ENCODE measurements at regions not wholly inside any gene's neighbourhood (a gene's known extent, or its start where the extent isn't known, plus 50 kb on each side); places are given as distances from the start of the nearest gene placed in this dataset.

DNA sequence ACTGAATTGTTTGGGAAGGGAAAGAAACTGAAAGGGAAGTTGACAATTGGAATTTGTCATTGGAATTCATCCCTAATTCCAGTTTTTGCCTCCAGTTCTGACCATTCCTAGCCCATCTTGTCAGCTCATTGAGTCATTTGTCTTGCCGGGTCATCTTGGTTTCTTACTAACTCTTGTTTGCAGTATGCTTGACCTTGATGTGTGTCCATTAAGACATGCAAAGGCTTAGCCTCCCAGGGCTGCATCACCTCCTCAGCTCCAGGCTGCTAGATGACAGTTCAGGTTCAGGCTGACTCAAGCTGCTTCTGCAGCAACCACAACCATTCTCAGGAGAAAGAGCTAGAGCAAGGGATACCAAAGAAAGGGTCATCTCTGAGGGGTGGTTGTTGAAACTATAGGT, 151.3 kb upstream of the PTGFR start:
- no peak overlapping the region for H3K27ac ChIP-seq
- intact Hi-C loops (cut with DNase I; ENCODE audit: low total_unique reads) = no loop called here
- H3K4me1 ChIP-seq = no peaks in the 10 kb centered on the region
- H3K36me3 ChIP-seq (ENCODE audit: low read depth, missing control alignments) = no peaks in the 10 kb centered on the region
- WGBS, 2 donors = 89 to 93% methylated on average over 1 of the region's 1 CpG
- no peak overlapping the region for H3K4me3 ChIP-seq
- H3K27me3 ChIP-seq = no peaks in the 10 kb centered on the region
- no peaks in the 10 kb centered on the region for H3K9me3 ChIP-seq
- DNase-seq = no peak
- no peak for TF ChIP-seq POLR2A (IDR thresholded peaks at IDR 0.05)
- TF ChIP-seq, protein P1, sequence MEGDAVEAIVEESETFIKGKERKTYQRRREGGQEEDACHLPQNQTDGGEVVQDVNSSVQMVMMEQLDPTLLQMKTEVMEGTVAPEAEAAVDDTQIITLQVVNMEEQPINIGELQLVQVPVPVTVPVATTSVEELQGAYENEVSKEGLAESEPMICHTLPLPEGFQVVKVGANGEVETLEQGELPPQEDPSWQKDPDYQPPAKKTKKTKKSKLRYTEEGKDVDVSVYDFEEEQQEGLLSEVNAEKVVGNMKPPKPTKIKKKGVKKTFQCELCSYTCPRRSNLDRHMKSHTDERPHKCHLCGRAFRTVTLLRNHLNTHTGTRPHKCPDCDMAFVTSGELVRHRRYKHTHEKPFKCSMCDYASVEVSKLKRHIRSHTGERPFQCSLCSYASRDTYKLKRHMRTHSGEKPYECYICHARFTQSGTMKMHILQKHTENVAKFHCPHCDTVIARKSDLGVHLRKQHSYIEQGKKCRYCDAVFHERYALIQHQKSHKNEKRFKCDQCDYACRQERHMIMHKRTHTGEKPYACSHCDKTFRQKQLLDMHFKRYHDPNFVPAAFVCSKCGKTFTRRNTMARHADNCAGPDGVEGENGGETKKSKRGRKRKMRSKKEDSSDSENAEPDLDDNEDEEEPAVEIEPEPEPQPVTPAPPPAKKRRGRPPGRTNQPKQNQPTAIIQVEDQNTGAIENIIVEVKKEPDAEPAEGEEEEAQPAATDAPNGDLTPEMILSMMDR (IDR thresholded peaks at IDR 0.05) = no peak

DNA sequence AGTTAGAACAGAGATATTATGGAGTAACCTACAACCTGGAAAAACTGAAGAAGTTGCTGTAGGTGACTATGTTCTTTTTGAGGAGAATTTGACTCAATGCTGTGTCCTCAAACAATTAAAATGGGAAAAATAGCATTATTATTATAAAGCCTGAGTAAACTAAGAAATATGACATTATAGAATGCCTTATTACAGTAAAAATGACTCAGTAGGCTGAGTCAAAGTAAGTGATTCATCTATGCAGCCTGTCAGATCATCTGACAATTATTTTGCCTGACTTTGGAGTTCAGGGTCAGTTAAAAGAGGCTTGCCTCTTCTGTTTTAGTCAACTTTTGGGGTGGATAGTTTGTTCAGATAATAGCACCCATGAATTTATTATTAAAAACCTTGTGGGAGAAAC, 150.8 kb upstream of the PTGFR start:
- no peaks in the 10 kb centered on the region for H3K9me3 ChIP-seq

DNA sequence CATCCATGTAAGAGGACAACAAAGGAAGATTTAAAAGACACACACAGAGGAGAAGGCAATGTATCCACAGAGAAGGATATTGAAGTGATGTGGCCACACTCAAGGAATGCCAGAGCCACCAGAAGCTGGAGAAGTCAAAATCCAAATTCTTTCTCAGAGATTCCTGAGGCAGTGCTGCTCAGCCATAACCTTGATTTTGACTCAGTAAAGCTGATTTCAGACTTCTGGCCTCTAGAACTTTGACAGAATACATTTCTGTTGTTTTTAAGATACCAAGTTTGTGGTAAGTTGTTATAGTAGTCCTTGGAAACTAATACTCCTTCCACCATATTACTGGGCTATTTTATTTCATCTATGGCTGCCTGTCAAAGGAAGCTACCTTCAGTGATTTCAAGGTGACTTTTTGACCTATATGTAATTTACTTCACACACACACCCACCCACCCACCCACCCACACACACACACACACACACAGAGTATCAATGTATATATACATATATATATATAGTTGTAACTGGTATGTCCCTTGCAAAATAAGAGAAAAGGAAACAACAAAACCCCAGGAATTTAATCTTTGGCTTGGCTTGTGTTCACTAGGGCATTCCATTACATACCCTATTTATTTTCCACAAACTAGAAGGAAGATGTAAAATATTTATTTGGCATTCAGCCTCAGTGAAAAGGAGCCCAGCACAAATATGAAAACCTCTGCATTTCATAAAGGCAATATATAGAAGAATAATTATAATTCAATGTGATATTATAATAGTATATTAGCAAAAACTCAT, 142.1 kb upstream of the PTGFR start:
- DNase-seq = no peak
- H3K27ac ChIP-seq = no peak overlapping the region
- H3K9me3 ChIP-seq = no peaks in the 10 kb centered on the region
- TF ChIP-seq, protein P1 (IDR thresholded peaks at IDR 0.05) = no peak
- no peak for TF ChIP-seq POLR2A (IDR thresholded peaks at IDR 0.05)
- H3K36me3 ChIP-seq (ENCODE audit: low read depth, missing control alignments) = no peaks in the 10 kb centered on the region
- intact Hi-C loops (cut with DNase I; ENCODE audit: low total_unique reads) = no loop called here
- no peaks in the 10 kb centered on the region for H3K27me3 ChIP-seq
- no peaks in the 10 kb centered on the region for H3K4me1 ChIP-seq
- H3K4me3 ChIP-seq = no peak overlapping the region

More for the DNA sequence above, 150.8 kb upstream of the PTGFR start:
- no peak overlapping the region for H3K4me3 ChIP-seq
- no peaks in the 10 kb centered on the region for H3K4me1 ChIP-seq
- H3K36me3 ChIP-seq (ENCODE audit: low read depth, missing control alignments) = no peaks in the 10 kb centered on the region
- DNase-seq = no peak
- intact Hi-C loops (cut with DNase I; ENCODE audit: low total_unique reads) = no loop called here
- TF ChIP-seq, protein P1 (IDR thresholded peaks at IDR 0.05) = no peak
- H3K27me3 ChIP-seq = no peaks in the 10 kb centered on the region
- H3K27ac ChIP-seq = no peak overlapping the region

DNA sequence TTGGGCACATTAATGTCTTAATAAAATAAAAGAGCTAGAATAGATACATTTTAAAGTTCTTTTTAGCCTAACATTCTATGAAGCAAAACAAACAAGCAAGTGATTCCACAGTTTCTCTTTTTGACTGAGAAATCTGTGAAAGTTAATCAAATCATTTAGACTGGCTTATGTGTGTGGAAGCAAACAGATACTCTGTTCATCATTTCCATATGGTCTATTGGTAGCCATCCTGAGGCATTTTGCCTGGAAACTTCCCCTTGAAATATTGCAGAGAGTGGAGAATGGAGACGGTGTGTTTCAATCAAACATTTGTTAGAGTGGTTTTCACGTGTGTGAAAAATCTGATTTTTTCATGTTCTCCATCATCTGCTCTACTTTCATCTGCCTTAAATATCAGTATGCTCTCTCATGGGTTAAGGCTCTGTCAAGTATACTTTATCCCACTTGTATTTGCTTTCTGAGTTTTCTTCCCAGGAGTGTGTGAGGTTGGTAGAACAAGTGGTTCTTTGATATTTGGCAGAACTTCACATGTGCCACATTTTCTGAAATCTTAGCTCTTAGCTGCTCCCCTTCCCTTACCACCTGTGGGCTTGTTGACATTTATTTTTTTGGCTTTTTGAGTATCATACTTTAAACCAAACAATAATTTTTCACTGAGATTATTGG, 139.1 kb upstream of the PTGFR start:
- no peak overlapping the region for H3K27ac ChIP-seq
- no peak for TF ChIP-seq POLR2A (IDR thresholded peaks at IDR 0.05)
- TF ChIP-seq, protein P1 (IDR thresholded peaks at IDR 0.05) = no peak
- no peaks in the 10 kb centered on the region for H3K9me3 ChIP-seq
- 84% methylated on average over 2 of the region's 2 CpGs for WGBS, 2 donors
- H3K36me3 ChIP-seq (ENCODE audit: low read depth, missing control alignments) = no peaks in the 10 kb centered on the region
- DNase-seq = no peak
- no peak overlapping the region for H3K4me3 ChIP-seq
- no peaks in the 10 kb centered on the region for H3K27me3 ChIP-seq
- intact Hi-C loops (cut with DNase I; ENCODE audit: low total_unique reads) = no loop called here
- H3K4me1 ChIP-seq = no peaks in the 10 kb centered on the region

DNA sequence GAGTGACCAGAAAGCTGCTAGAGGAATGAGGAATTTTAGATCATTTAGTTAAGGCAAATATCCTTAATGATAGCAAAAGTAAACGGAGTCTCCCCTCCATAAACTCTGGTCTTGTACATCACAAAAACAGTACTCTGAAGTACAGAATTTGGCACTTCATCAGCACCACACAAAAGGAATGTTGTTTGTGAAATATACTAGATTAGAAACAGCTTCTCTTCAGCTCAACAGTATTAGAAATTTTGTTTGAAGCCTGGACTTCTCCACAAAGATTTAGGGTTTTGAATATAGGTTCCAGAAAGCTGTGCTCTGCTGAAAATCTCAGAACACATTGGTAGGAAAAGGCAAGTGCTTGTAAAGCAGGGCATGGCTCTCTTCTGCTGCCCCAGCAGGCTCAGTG, 135.1 kb upstream of the PTGFR start:
- H3K4me1 ChIP-seq = no peaks in the 10 kb centered on the region

More for the DNA sequence above, 135.1 kb upstream of the PTGFR start:
- Histone ChIP-seq H3K9me3 (no peaks in the 10 kb centered on the region), H3K36me3 (ENCODE audit: low read depth, missing control alignments) (no peaks in the 10 kb centered on the region), H3K27ac (no peak overlapping the region), H3K4me3 (no peak overlapping the region), H3K27me3 (no peaks in the 10 kb centered on the region)
- WGBS, 2 donors = 32 to 47% methylated on average over 1 of the region's 1 CpG
- intact Hi-C loops (cut with DNase I; ENCODE audit: low total_unique reads) = no loop called here
- DNase-seq = no peak
- TF ChIP-seq, protein P1 (IDR thresholded peaks at IDR 0.05) = no peak
- TF ChIP-seq POLR2A (IDR thresholded peaks at IDR 0.05) = no peak

All from testis (tissue), 2 donors.